H1 (cell line): ENCODE measurements at regions not wholly inside any gene's neighbourhood (a gene's known extent, or its start where the extent isn't known, plus 50 kb on each side); places are given as distances from the start of the nearest gene placed in this dataset.

Source experiments
- CTCF ChIA-PET: fragments of 300-600 bp; sonication (Branson Sonifier 250); formaldehyde crosslinking; loops from one replicate; lab custom pipeline; 2021; ENCODE audit not compliant: partially characterized antibody; lab: Charles Lee
- POLR2A ChIA-PET: fragments of 300-600 bp; sonication (Branson Sonifier 250); formaldehyde crosslinking; loops from one replicate; lab custom pipeline; 2021; ENCODE audit warnings: inconsistent platforms; ENCODE audit not compliant: partially characterized antibody; lab: Charles Lee
- DNase-seq, 2 experiments: peaks; one replicate each; pipeline versions ENCODE4 v3.0.0 to v3.0.0-alpha.2; 2010 to 2022; ENCODE audit warnings: low spot score in 2 of 2, low read depth in 1 of 2, mixed read lengths in 1 of 2
- FAIRE-seq: peaks from 2 replicates; lab custom pipeline; 2011; peaks lifted over from hg19 to GRCh38; lab: Jason Lieb, UNC
- H2AFZ ChIP-seq: 2 replicates; pipeline ENCODE4 v1.8.1; 2012; ENCODE audit warnings: low read length, inconsistent platforms
- H2AK5ac ChIP-seq: 2 replicates; pipeline ENCODE4 v1.6.1; 2013; ENCODE audit warnings: low read depth, low read length
- H2BK120ac ChIP-seq: replicated peaks from 2 replicates; pipeline ENCODE3; 2013; ENCODE audit warnings: low read depth, low read length, inconsistent platforms
- H2BK12ac ChIP-seq: 2 replicates; pipeline ENCODE4 v1.6.1; 2013; ENCODE audit warnings: low read depth, low read length
- H2BK15ac ChIP-seq: 2 replicates; pipeline ENCODE4 v1.6.1; 2013; ENCODE audit warnings: low read length
- H2BK20ac ChIP-seq: 2 replicates; pipeline ENCODE4 v1.6.1; 2013; ENCODE audit warnings: low read length
- H2BK5ac ChIP-seq: 2 replicates; pipeline ENCODE4 v1.6.1; 2013; ENCODE audit warnings: low read depth, low read length
- H3K14ac ChIP-seq: 2 replicates; pipeline ENCODE4 v1.6.1; 2013; ENCODE audit warnings: inconsistent platforms; ENCODE audit not compliant: insufficient read length
- H3K18ac ChIP-seq: 2 replicates; pipeline ENCODE4 v1.6.1; 2013; ENCODE audit warnings: low read length; ENCODE audit errors: extremely low read depth
- H3K23ac ChIP-seq: 2 replicates; pipeline ENCODE4 v1.6.1; 2013; ENCODE audit warnings: inconsistent platforms; ENCODE audit not compliant: insufficient read length
- H3K23me2 ChIP-seq: 2 replicates; pipeline ENCODE4 v1.6.1; 2013; ENCODE audit warnings: low read depth, low read length
- H3K27ac ChIP-seq: 2 replicates; pipeline ENCODE4 v1.6.1; 2011; ENCODE audit warnings: low read depth, low read length, inconsistent platforms
- H3K27me3 ChIP-seq, 4 experiments: replicated peaks in 1 of 4; 1 replicate in 1 of 4; 2 replicates in 3 of 4; pipeline versions ENCODE4 v1.6.1 to v1.8.1; 2011 to 2013; ENCODE audit warnings: low read length in 3 of 4, mild to moderate bottlenecking in 3 of 4, inconsistent platforms in 2 of 4, mixed read lengths in 2 of 4, moderate library complexity in 1 of 4; ENCODE audit not compliant: control insufficient read depth in 3 of 4, insufficient read depth in 3 of 4; ENCODE audit errors: extremely low read depth in 1 of 4
- H3K36me3 ChIP-seq, 4 experiments: 2 replicates each; pipeline versions ENCODE4 v1.6.1 to v1.8.1; 2011 to 2013; ENCODE audit warnings: mild to moderate bottlenecking in 4 of 4, low read length in 3 of 4, moderate library complexity in 2 of 4, control low read depth in 1 of 4, inconsistent platforms in 1 of 4; ENCODE audit not compliant: insufficient read depth in 4 of 4, control insufficient read depth in 2 of 4
- H3K4ac ChIP-seq: replicated peaks from 2 replicates; pipeline ENCODE3; 2013; ENCODE audit warnings: low read length, low read depth, mixed read lengths, inconsistent platforms; ENCODE audit not compliant: insufficient read length
- H3K4me1 ChIP-seq, 4 experiments: replicated peaks in 1 of 4; 1 replicate in 1 of 4; 2 replicates in 3 of 4; pipeline versions ENCODE4 v1.6.1 to v1.8.1; 2011 to 2013; ENCODE audit warnings: low read length in 3 of 4, inconsistent platforms in 2 of 4, mixed read lengths in 1 of 4; ENCODE audit not compliant: insufficient read depth in 4 of 4, control insufficient read depth in 3 of 4
- H3K4me2 ChIP-seq, 2 experiments: 2 replicates each; pipeline versions ENCODE4 v1.6.1 to v1.8.1; 2011 to 2013; ENCODE audit warnings: low read depth in 2 of 2, low read length in 2 of 2, control low read depth in 1 of 2, inconsistent platforms in 1 of 2, mild to moderate bottlenecking in 1 of 2; ENCODE audit not compliant: insufficient read depth in 1 of 2
- H3K4me3 ChIP-seq, 4 experiments: fragments of 200-600, 300-600 bp in 1 of 4; sonication (generic), shearing (Covaris generic), sonication (Bioruptor Twin) in 1 of 4; 2 replicates each; pipeline versions ENCODE4 v1.5.1 to v1.8.1; 2011 to 2016; ENCODE audit warnings: low read length in 4 of 4, low read depth in 3 of 4, control low read depth in 2 of 4, inconsistent platforms in 2 of 4, mild to moderate bottlenecking in 2 of 4, mixed read lengths in 1 of 4, moderate library complexity in 1 of 4; ENCODE audit not compliant: insufficient read depth in 2 of 4; ENCODE audit errors: extremely low read depth in 1 of 4
- H3K56ac ChIP-seq: replicated peaks from 2 replicates; pipeline ENCODE3; 2013; ENCODE audit warnings: low read depth, mild to moderate bottlenecking, mixed read lengths, low read length, inconsistent platforms; ENCODE audit not compliant: insufficient read length
- H3K79me1 ChIP-seq: 2 replicates; pipeline ENCODE4 v1.6.1; 2013; ENCODE audit warnings: low read depth, low read length, control low read depth
- H3K79me2 ChIP-seq, 2 experiments: 2 replicates each; pipeline versions ENCODE4 v1.6.1 to v1.8.1; 2012 to 2013; ENCODE audit warnings: low read length in 2 of 2, mild to moderate bottlenecking in 2 of 2, inconsistent platforms in 1 of 2; ENCODE audit not compliant: insufficient read depth in 2 of 2, control insufficient read depth in 1 of 2
- H3K9ac ChIP-seq, 4 experiments: replicated peaks in 1 of 4; 1 replicate in 1 of 4; 2 replicates in 3 of 4; pipeline versions ENCODE4 v1.6.1 to v1.8.1; 2011 to 2013; ENCODE audit warnings: low read depth in 3 of 4, low read length in 3 of 4, control low read depth in 2 of 4, mild to moderate bottlenecking in 2 of 4, moderate library complexity in 2 of 4, inconsistent platforms in 1 of 4; ENCODE audit errors: extremely low read depth in 1 of 4
- H3K9me3 ChIP-seq, 2 experiments: 2 replicates each; pipeline versions ENCODE4 v1.6.1 to v1.8.1; 2012 to 2013; ENCODE audit warnings: mild to moderate bottlenecking in 2 of 2, moderate library complexity in 2 of 2, control low read depth in 1 of 2, inconsistent platforms in 1 of 2, low read depth in 1 of 2, low read length in 1 of 2, mixed read lengths in 1 of 2; ENCODE audit not compliant: insufficient read depth in 2 of 2
- H4K20me1 ChIP-seq, 2 experiments: replicated peaks in 1 of 2; 2 replicates each; pipeline versions ENCODE3 to v1.8.1; 2011 to 2013; ENCODE audit warnings: inconsistent platforms in 2 of 2, low read length in 2 of 2, mild to moderate bottlenecking in 1 of 2; ENCODE audit not compliant: insufficient read depth in 2 of 2, control insufficient read depth in 1 of 2
- H4K5ac ChIP-seq: 2 replicates; pipeline ENCODE4 v1.6.1; 2013; ENCODE audit warnings: low read length, low read depth, mixed read lengths, inconsistent platforms; ENCODE audit not compliant: insufficient read length
- H4K8ac ChIP-seq: 2 replicates; pipeline ENCODE4 v1.8.0; 2013; ENCODE audit warnings: mild to moderate bottlenecking, moderate library complexity, low read length, inconsistent platforms; ENCODE audit not compliant: insufficient read depth; ENCODE audit errors: extremely low read depth
- H4K91ac ChIP-seq: replicated peaks from 2 replicates; pipeline ENCODE3; 2013; ENCODE audit warnings: low read length, mixed read lengths, inconsistent platforms; ENCODE audit not compliant: insufficient read length
- ASH2L ChIP-seq: fragments of 200-600, 300-600 bp; sonication (generic); IDR thresholded peaks from one replicate; pipeline ENCODE4 v1.7.1; 2017; ENCODE audit warnings: low read length
- ATF2 ChIP-seq: IDR thresholded peaks from 2 replicates; pipeline ENCODE4 v1.6.1; 2012; ENCODE audit warnings: low read length, inconsistent platforms
- ATF3 ChIP-seq: IDR thresholded peaks from 2 replicates; pipeline ENCODE4 v1.6.1; 2011; ENCODE audit warnings: low read depth, mild to moderate bottlenecking, low read length; ENCODE audit not compliant: insufficient read depth
- CBX8 ChIP-seq: fragments of 300-800, 300-1000 bp; sonication (generic); IDR thresholded peaks from 2 replicates; pipeline ENCODE4 v1.7.1; 2016; ENCODE audit warnings: low read depth, low read length, borderline replicate concordance
- KDM4A ChIP-seq: IDR thresholded peaks from one replicate; pipeline ENCODE4 v1.7.1; 2012; ENCODE audit warnings: low read depth, mild to moderate bottlenecking, moderate library complexity, low read length, inconsistent platforms; ENCODE audit not compliant: severe bottlenecking
- MAFK ChIP-seq: IDR thresholded peaks from 2 replicates; pipeline ENCODE4 v1.6.1; 2012; ENCODE audit warnings: low read depth, mild to moderate bottlenecking, improper control_type of control experiment, low read length
- PHF8 ChIP-seq: fragments of 200-600 bp; sonication (generic); conservative IDR thresholded peaks from 2 replicates; pipeline ENCODE4 v1.7.1; 2012; ENCODE audit warnings: low read depth, mild to moderate bottlenecking, inconsistent platforms, low read length, moderate library complexity
- POLR2A ChIP-seq, 2 experiments: IDR thresholded peaks; 1 replicate in 1 of 2; 2 replicates in 1 of 2; pipeline ENCODE4 v1.6.1; 2011; ENCODE audit warnings: low read depth in 2 of 2, low read length in 2 of 2, mild to moderate bottlenecking in 2 of 2; ENCODE audit errors: control extremely low read depth in 1 of 2
- RBBP5 ChIP-seq: IDR thresholded peaks from 2 replicates; pipeline ENCODE4 v1.7.1; 2012; ENCODE audit warnings: low read depth, mild to moderate bottlenecking, inconsistent platforms, low read length, moderate library complexity, borderline replicate concordance
- RFX5 ChIP-seq: IDR thresholded peaks from 2 replicates; pipeline ENCODE4 v1.6.1; 2011; ENCODE audit warnings: low read depth, low read length, improper control_type of control experiment, borderline replicate concordance
- SIRT6 ChIP-seq: IDR thresholded peaks from one replicate; pipeline ENCODE4 v1.7.1; 2012; ENCODE audit warnings: low read length, inconsistent platforms
- TAF1 ChIP-seq: IDR thresholded peaks from 2 replicates; pipeline ENCODE4 v1.6.1; 2011; ENCODE audit warnings: mild to moderate bottlenecking, low read depth, low read length
- YY1 ChIP-seq: IDR thresholded peaks from 2 replicates; pipeline ENCODE4 v1.6.1; 2011; ENCODE audit warnings: low read depth, mild to moderate bottlenecking, low read length
- WGBS, 2 experiments: shearing (Covaris generic) in 1 of 2; methylation state at CpG; one replicate each; pipeline versions ENCODE4 v1.1.6 to v1.1.7; 2013 to 2015; ENCODE audit warnings: low lambda C conversion rate in 2 of 2, mixed read lengths in 2 of 2, inconsistent platforms in 1 of 2, low coverage in 1 of 2, missing lambda C conversion rate in 1 of 2; ENCODE audit not compliant: insufficient replicate concordance in 2 of 2, insufficient coverage in 1 of 2, insufficient read length in 1 of 2; ENCODE audit errors: extremely low coverage in 1 of 2, missing lambda C conversion rate in 1 of 2; 5-methylcytosine and 5-hydroxymethylcytosine counted together

GRCh38 chr11:44673688-44674087, 53.1 kb upstream of the TSPAN18 start:
- FAIRE-seq = no peak
- H2BK15ac ChIP-seq = no peak overlapping the region
- no peak overlapping the region for H3K14ac ChIP-seq
- H3K9me3 ChIP-seq = peaks cover 0 to 8% of the 10 kb centered on the region in 2 experiments; a peak in 1 of 4 replicates
- H4K91ac ChIP-seq = no peak overlapping the region
- no peak overlapping the region for H2AK5ac ChIP-seq
- 69% methylated on average over 5 of the region's 5 CpGs; no CpG with 5 or more reads in 1 of the 2 experiments for WGBS, 2 experiments
- H3K23ac ChIP-seq = no peak overlapping the region
- H3K4ac ChIP-seq = no peak overlapping the region
- H3K56ac ChIP-seq = no peak overlapping the region
- no peaks in the 10 kb centered on the region for H3K79me1 ChIP-seq
- H3K27ac ChIP-seq = no peak overlapping the region; the same call in 1 of the 2 replicates
- no peak overlapping the region for H2BK5ac ChIP-seq
- 0 out of 2 replicates have a peak overlapping the region, but pooled peaks have one; percentile 64 for H2BK12ac ChIP-seq
- H2AFZ ChIP-seq = no peak overlapping the region
- H2BK120ac ChIP-seq = no peak overlapping the region
- H3K18ac ChIP-seq = no peak overlapping the region
- no peak for DNase-seq
- ChIA-PET POLR2A (no interaction called here), CTCF (interaction anchor here (1.0 kb wide), 2 partner anchors 40 to 116 kb away, joined by 3 read pairs; no protein-coding TSS in a partner anchor)
- H3K4me3 ChIP-seq = no peak overlapping the region
- H4K5ac ChIP-seq = no peak overlapping the region
- H3K4me1 ChIP-seq = peaks cover 3 to 16% (median 14%) of the 10 kb centered on the region in 4 experiments; a peak in 5 of 7 replicates
- H4K20me1 ChIP-seq = no peaks in the 10 kb centered on the region
- H3K4me2 ChIP-seq = no peak overlapping the region
- H3K9ac ChIP-seq = no peak overlapping the region
- no peak overlapping the region for H4K8ac ChIP-seq
- peak overlapping the region; percentile 73; the same call in 1 of the 2 replicates for H2BK20ac ChIP-seq
- H3K79me2 ChIP-seq = no peaks in the 10 kb centered on the region
- peaks cover 2% of the 10 kb centered on the region; the same call in 1 of the 2 replicates for H3K23me2 ChIP-seq
- H3K27me3 ChIP-seq = no peaks in the 10 kb centered on the region
- H3K36me3 ChIP-seq = no peaks in the 10 kb centered on the region
- TF ChIP-seq RBBP5 (no peak), ATF2 (no peak), CBX8 (no peak), POLR2A (IDR thresholded peaks at IDR 0.05; ENCODE audit: control extremely low read depth in 1 of 2, low read depth in 2 of 2, low read length in 2 of 2) (no peak), RFX5 (no peak), YY1 (no peak), ASH2L (no peak), ATF3 (no peak), MAFK (no peak), KDM4A (no peak), SIRT6 (no peak), TAF1 (no peak), PHF8 (no peak)
